Loucy (cell line): ENCODE measurements at regions not wholly inside any gene's neighbourhood (a gene's known extent, or its start where the extent isn't known, plus 50 kb on each side); places are given as distances from the start of the nearest gene placed in this dataset.

Experiments
- H2AFZ ChIP-seq: fragments of 200-600 bp; sonication (generic); 2 replicates; pipeline ENCODE4 v1.6.0; 2016; ENCODE audit warnings: antibody characterized with exemption, mild to moderate bottlenecking, low read length, moderate library complexity
- H3F3A ChIP-seq: fragments of 200-600 bp; 2 replicates; pipeline ENCODE4 v1.6.0; 2016; ENCODE audit warnings: antibody characterized with exemption, low read depth, mild to moderate bottlenecking
- H3K27me3 ChIP-seq: fragments of 200-600 bp; sonication (generic); 2 replicates; pipeline ENCODE4 v1.6.1; 2014; ENCODE audit warnings: low read length, mild to moderate bottlenecking; ENCODE audit not compliant: insufficient read depth, poor library complexity, severe bottlenecking
- H3K36me3 ChIP-seq: fragments of 200-600 bp; sonication (generic); 2 replicates; pipeline ENCODE4 v1.6.1; 2016; ENCODE audit warnings: low read length; ENCODE audit not compliant: insufficient read depth
- H3K4me1 ChIP-seq: fragments of 200-600 bp; sonication (generic); 2 replicates; pipeline ENCODE4 v1.5.1; 2014; ENCODE audit warnings: low read length, mild to moderate bottlenecking; ENCODE audit not compliant: insufficient read depth, poor library complexity, severe bottlenecking
- H3K4me2 ChIP-seq: fragments of 200-600 bp; sonication (generic); 2 replicates; pipeline ENCODE4 v1.6.0; 2014; ENCODE audit warnings: antibody characterized with exemption, low read length, low read depth, mild to moderate bottlenecking; ENCODE audit not compliant: poor library complexity, severe bottlenecking
- H3K4me3 ChIP-seq: fragments of 200-600 bp; sonication (generic); 2 replicates; pipeline ENCODE4 v1.5.1; 2014; ENCODE audit warnings: low read length, mild to moderate bottlenecking, mixed read lengths; ENCODE audit not compliant: poor library complexity, severe bottlenecking
- H3K79me2 ChIP-seq: fragments of 200-600 bp; sonication (generic); 2 replicates; pipeline ENCODE4 v1.6.1; 2014; ENCODE audit warnings: low read length; ENCODE audit not compliant: insufficient read depth
- H3K9ac ChIP-seq: fragments of 200-600 bp; sonication (generic); 2 replicates; pipeline ENCODE4 v1.6.0; 2014; ENCODE audit warnings: mild to moderate bottlenecking, low read depth, low read length, moderate library complexity; ENCODE audit not compliant: poor library complexity, severe bottlenecking
- H3K9me2 ChIP-seq: fragments of 200-600 bp; sonication (generic); replicated peaks from 2 replicates; pipeline ENCODE4 v1.6.1; 2016; ENCODE audit warnings: low read depth, low read length, mixed read lengths
- H3K9me3 ChIP-seq: fragments of 200-600 bp; sonication (generic); 2 replicates; pipeline ENCODE4 v1.6.1; 2014; ENCODE audit warnings: mild to moderate bottlenecking, antibody characterized with exemption, low read length, low read depth; ENCODE audit not compliant: insufficient read depth
- H4K20me1 ChIP-seq: fragments of 200-600 bp; sonication (generic); 2 replicates; pipeline ENCODE4 v1.6.0; 2014; ENCODE audit warnings: antibody characterized with exemption, low read length, mild to moderate bottlenecking; ENCODE audit not compliant: insufficient read depth, poor library complexity, severe bottlenecking
- EZH2phosphoT487 ChIP-seq: fragments of 200-600 bp; IDR thresholded peaks from 2 replicates; pipeline ENCODE4 v1.6.1; 2018; ENCODE audit warnings: antibody characterized with exemption, mild to moderate bottlenecking, moderate library complexity, borderline replicate concordance
- TF ChIP-seq, protein P1 (sequence below): fragments of 200-600 bp; sonication (generic); conservative IDR thresholded peaks from 2 replicates; pipeline ENCODE4 v1.5.1; 2014; ENCODE audit warnings: mild to moderate bottlenecking, antibody characterized with exemption, low read length

DNA sequence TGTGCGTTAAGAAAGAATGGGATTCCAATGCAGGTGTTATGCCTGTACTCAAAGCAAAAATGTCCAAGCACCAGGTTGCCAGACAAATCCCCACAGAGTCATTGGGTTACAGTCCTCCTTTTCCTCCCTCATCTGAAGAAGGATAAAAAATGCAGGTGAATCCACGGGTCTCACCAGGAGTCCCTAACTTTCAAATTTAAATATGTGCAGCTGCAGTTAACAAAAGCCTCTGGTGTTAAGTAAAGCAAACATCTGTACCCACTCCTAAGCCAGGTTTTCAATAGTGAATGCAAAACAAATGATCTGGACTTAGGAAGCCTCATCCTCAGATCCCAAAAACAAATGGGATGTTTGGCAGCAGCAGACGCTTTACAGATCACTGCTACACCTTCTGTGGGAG lies 70.4 kb upstream of the SETMAR start:
- H3K9ac ChIP-seq = no peak overlapping the region
- H3K9me2 ChIP-seq = no peaks in the 10 kb centered on the region
- no peaks in the 10 kb centered on the region for H3K79me2 ChIP-seq
- no peak overlapping the region for H3K4me3 ChIP-seq
- no peaks in the 10 kb centered on the region for H3F3A ChIP-seq
- H3K27me3 ChIP-seq = no peaks in the 10 kb centered on the region
- no peaks in the 10 kb centered on the region for H3K4me1 ChIP-seq
- no peak overlapping the region for H2AFZ ChIP-seq
- no peaks in the 10 kb centered on the region for H3K36me3 ChIP-seq
- no peak for TF ChIP-seq EZH2phosphoT487
- TF ChIP-seq, protein P1, sequence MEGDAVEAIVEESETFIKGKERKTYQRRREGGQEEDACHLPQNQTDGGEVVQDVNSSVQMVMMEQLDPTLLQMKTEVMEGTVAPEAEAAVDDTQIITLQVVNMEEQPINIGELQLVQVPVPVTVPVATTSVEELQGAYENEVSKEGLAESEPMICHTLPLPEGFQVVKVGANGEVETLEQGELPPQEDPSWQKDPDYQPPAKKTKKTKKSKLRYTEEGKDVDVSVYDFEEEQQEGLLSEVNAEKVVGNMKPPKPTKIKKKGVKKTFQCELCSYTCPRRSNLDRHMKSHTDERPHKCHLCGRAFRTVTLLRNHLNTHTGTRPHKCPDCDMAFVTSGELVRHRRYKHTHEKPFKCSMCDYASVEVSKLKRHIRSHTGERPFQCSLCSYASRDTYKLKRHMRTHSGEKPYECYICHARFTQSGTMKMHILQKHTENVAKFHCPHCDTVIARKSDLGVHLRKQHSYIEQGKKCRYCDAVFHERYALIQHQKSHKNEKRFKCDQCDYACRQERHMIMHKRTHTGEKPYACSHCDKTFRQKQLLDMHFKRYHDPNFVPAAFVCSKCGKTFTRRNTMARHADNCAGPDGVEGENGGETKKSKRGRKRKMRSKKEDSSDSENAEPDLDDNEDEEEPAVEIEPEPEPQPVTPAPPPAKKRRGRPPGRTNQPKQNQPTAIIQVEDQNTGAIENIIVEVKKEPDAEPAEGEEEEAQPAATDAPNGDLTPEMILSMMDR = no peak
- no peaks in the 10 kb centered on the region for H4K20me1 ChIP-seq
- no peak overlapping the region for H3K4me2 ChIP-seq
- H3K9me3 ChIP-seq = no peaks in the 10 kb centered on the region

DNA sequence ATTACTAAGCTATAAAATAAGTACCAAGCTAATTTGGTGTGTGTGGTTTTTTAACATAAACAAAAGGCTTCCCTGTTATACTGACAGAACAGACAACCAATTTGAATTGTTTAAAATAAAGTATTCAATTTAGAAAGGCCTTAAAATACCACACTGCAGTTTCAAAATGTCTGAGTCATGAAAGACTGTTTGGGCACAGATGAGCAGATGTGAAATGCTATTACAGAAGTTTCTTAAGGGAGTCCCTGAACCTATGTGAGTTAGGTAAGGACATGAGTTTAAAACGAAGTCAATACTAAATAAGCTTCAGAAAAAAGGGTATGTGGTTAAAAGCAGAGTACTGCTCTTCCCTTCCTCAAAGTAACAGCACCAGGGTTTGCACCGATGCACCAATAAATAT lies 69.7 kb upstream of the SETMAR start:
- Histone ChIP-seq H4K20me1 (no peaks in the 10 kb centered on the region), H3K36me3 (no peaks in the 10 kb centered on the region), H3F3A (no peaks in the 10 kb centered on the region), H3K9me2 (no peaks in the 10 kb centered on the region), H3K9ac (no peak overlapping the region), H3K9me3 (no peaks in the 10 kb centered on the region), H3K27me3 (no peaks in the 10 kb centered on the region), H3K4me3 (no peak overlapping the region), H2AFZ (no peak overlapping the region), H3K79me2 (no peaks in the 10 kb centered on the region), H3K4me1 (no peaks in the 10 kb centered on the region), H3K4me2 (no peak overlapping the region)
- no peak for TF ChIP-seq EZH2phosphoT487
- TF ChIP-seq, protein P1 = no peak

DNA sequence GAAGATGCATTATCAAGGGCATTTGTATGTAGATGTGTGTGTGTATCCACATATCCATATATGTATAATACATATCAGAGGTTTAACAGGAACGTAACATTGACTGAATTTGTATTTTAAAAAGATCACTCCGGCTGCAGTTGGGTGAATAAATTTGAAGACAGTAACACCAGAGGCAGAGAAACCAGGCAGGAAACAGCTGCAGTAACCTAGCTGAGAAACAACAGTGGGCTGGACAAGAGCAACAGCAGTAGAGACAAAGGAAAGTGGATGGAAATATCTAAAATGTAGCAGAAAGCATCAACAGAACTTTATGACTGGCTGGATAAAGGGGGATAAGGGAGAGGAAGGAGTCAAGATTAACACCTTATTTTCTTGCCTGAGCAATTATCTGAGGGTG lies 68.3 kb upstream of the SETMAR start:
- H3K79me2 ChIP-seq = no peaks in the 10 kb centered on the region
- H3K27me3 ChIP-seq = no peaks in the 10 kb centered on the region
- no peaks in the 10 kb centered on the region for H3K36me3 ChIP-seq
- H3K4me1 ChIP-seq = no peaks in the 10 kb centered on the region
- H3F3A ChIP-seq = no peaks in the 10 kb centered on the region
- H3K4me3 ChIP-seq = no peak overlapping the region
- H3K9ac ChIP-seq = no peak overlapping the region
- H3K9me3 ChIP-seq = no peaks in the 10 kb centered on the region
- no peak for TF ChIP-seq EZH2phosphoT487
- TF ChIP-seq, protein P1 = no peak
- no peak overlapping the region for H2AFZ ChIP-seq
- H3K4me2 ChIP-seq = no peak overlapping the region
- H4K20me1 ChIP-seq = no peaks in the 10 kb centered on the region
- H3K9me2 ChIP-seq = no peaks in the 10 kb centered on the region
